ENCODE measurements at regions not wholly inside any gene's neighbourhood (a gene's known extent, or its start where the extent isn't known, plus 50 kb on each side); places are given as distances from the start of the nearest gene placed in this dataset. TPM values are rescaled to one million over a fixed set of nuclear protein-coding genes. Genes with fewer than 3 reads are reported as not detected.

Small RNA genes lying in the stretch of these regions (microRNA-seq; reads per million reads assigned to microRNA genes)
- gene MIR548I2 = not detected
